Skeletal muscle tissue (tissue), 3 donors: ENCODE measurements at regions not wholly inside any gene's neighbourhood (a gene's known extent, or its start where the extent isn't known, plus 50 kb on each side); places are given as distances from the start of the nearest gene placed in this dataset.

ENCODE experiments used
- H3K27ac ChIP-seq: one replicate; pipeline ENCODE4 v1.7.0; 2013; ENCODE audit warnings: mild to moderate bottlenecking, low read depth, low read length, inconsistent platforms
- H3K27me3 ChIP-seq, 3 donors: one replicate each; pipeline ENCODE4 v1.7.0; 2013; ENCODE audit warnings: low read length in 3 of 3; ENCODE audit not compliant: control insufficient read depth in 3 of 3, insufficient read depth in 3 of 3
- H3K36me3 ChIP-seq, 3 donors: one replicate each; pipeline ENCODE4 v1.7.0; 2013; ENCODE audit warnings: low read length in 3 of 3; ENCODE audit not compliant: control insufficient read depth in 3 of 3, insufficient read depth in 3 of 3
- H3K4me1 ChIP-seq, 3 donors: one replicate each; pipeline ENCODE4 v1.7.0; 2013; ENCODE audit warnings: low read length in 3 of 3, mild to moderate bottlenecking in 3 of 3; ENCODE audit not compliant: control insufficient read depth in 3 of 3, insufficient read depth in 3 of 3
- H3K4me3 ChIP-seq, 3 donors: one replicate each; pipeline ENCODE4 v1.7.0; 2013; ENCODE audit warnings: low read length in 3 of 3
- H3K9ac ChIP-seq, 3 donors: one replicate each; pipeline ENCODE4 v1.7.0; 2013; ENCODE audit warnings: low read length in 3 of 3, mild to moderate bottlenecking in 3 of 3, moderate library complexity in 2 of 3, low read depth in 1 of 3
- H3K9me3 ChIP-seq, 3 donors: one replicate each; pipeline ENCODE4 v1.7.0; 2013; ENCODE audit warnings: low read length in 3 of 3; ENCODE audit not compliant: control insufficient read depth in 3 of 3
- donor health status: Osteomylitis.

GRCh38 chr1:198927129-198927528, 288.3 kb downstream of the PTPRC start:
- Histone ChIP-seq H3K27me3 (no peaks in the 10 kb centered on the region), H3K4me1 (no peaks in the 10 kb centered on the region), H3K4me3 (no peak overlapping the region)

DNA sequence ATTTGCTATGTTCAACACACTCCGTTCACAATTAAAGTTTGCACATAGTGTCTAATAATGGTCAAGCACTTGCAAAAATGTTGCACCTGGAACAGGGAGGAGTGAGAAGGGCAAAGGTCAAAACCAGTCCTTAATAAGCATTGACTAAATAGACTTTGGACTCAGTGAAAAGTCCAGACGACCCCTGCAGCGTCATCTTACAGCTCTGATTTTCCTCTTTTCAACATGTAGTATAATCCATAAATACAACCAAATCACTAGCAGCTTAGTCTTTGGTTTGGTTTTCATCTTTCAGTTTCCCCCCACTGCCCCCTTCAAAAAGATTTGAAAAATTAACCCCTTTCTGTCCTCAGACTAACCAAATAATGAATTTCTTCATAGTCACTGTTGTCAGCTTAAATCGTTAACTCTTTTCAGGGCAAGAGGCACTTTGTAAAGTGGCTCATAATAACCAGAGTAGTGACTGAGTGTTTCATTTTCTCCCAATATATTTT, 290.3 kb downstream of the PTPRC start:
- no peak overlapping the region for H3K27ac ChIP-seq
- H3K9ac ChIP-seq, result no peak overlapping the region
- no peaks in the 10 kb centered on the region for H3K4me1 ChIP-seq
- no peaks in the 10 kb centered on the region for H3K27me3 ChIP-seq
- H3K4me3 ChIP-seq, result no peak overlapping the region
- no peaks in the 10 kb centered on the region for H3K36me3 ChIP-seq
- no peaks in the 10 kb centered on the region for H3K9me3 ChIP-seq

More at GRCh38 chr1:198927129-198927528, 288.3 kb downstream of the PTPRC start:
- H3K9me3 ChIP-seq, result no peaks in the 10 kb centered on the region
- H3K36me3 ChIP-seq, result no peaks in the 10 kb centered on the region
- no peak overlapping the region for H3K9ac ChIP-seq
- no peak overlapping the region for H3K27ac ChIP-seq

GRCh38 chr1:198929961-198930599, 291.2 kb downstream of the PTPRC start:
- Histone ChIP-seq H3K4me1 (peaks cover 0 to 5% (median 3%) of the 10 kb centered on the region in 3 donors), H3K27me3 (no peaks in the 10 kb centered on the region), H3K9me3 (no peaks in the 10 kb centered on the region)

DNA sequence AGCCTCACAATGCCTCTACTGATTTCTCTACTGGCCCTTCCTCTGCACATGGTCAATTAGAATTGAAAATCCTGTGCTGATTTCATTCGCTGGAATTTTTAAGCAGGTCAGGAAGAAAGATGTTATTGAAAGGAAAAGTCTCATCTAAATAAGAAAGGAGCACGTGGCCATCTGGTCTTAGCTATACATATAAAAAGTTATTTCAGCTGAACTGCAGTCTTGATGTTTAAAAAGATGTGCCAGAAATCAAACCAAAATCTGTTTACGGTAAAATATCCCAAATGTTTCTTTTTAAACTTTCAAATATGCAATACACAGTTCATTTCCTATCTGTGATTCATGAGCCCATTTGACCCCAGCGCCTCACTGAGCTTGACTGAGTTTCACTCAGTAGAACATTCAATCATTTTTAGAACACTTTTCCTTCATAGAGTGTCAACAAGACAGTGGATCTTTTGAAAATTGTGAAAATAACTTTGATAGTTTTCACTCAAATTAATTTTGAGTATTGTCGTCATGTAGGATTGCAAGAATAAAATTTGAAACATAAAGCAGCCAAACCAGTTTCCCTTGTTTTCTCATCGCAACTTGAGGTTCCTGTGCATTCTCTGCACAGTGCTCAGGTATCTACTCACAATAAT, 293.6 kb downstream of the PTPRC start:
- Histone ChIP-seq H3K4me1 (peaks cover 2 to 12% (median 9%) of the 10 kb centered on the region in 3 donors), H3K9ac (no peak overlapping the region), H3K27ac (no peak overlapping the region), H3K36me3 (no peaks in the 10 kb centered on the region), H3K4me3 (no peak overlapping the region), H3K27me3 (no peaks in the 10 kb centered on the region), H3K9me3 (no peaks in the 10 kb centered on the region)

More at GRCh38 chr1:198929961-198930599, 291.2 kb downstream of the PTPRC start:
- Histone ChIP-seq H3K27ac (peak overlapping the region; percentile 25), H3K9ac (no peak overlapping the region), H3K36me3 (no peaks in the 10 kb centered on the region), H3K4me3 (peak overlapping the region in 1 of 3 donors; percentile 11)

DNA sequence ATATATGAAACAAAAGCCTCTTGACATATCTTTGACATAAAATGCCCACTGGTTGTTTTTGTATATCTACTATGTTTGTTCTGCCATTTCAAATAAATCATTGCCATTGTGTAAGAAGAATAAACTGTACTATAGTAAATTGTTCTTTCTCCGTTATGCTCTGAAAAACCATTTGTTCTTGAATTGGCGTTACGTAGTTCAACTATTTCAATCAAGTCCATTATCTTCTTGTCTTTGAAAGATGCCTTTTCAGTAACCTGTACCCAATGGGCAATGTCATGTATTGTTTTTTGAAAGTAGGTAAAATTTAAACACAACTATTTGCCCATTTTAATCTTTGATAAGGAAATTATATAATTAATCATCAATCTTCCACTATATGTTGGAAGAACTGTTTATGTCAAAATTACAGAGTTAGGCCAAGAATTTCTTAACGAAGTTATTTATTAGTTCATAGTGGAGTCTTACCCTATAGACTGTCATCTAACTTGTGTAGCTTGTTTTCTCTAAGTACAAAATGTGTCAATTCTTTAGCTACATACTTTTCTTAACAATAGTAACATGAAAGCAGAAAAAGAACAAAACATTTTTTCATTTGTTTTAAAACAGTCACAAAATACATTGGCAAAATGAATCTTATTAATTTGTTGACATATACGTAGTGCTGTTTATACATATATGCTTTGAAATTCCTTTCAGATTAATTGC, 294.8 kb downstream of the PTPRC start:
- Histone ChIP-seq H3K4me1 (peaks cover 2 to 12% (median 9%) of the 10 kb centered on the region in 3 donors), H3K4me3 (no peak overlapping the region), H3K27ac (no peak overlapping the region), H3K9ac (no peak overlapping the region), H3K36me3 (no peaks in the 10 kb centered on the region), H3K27me3 (no peaks in the 10 kb centered on the region), H3K9me3 (no peaks in the 10 kb centered on the region)

DNA sequence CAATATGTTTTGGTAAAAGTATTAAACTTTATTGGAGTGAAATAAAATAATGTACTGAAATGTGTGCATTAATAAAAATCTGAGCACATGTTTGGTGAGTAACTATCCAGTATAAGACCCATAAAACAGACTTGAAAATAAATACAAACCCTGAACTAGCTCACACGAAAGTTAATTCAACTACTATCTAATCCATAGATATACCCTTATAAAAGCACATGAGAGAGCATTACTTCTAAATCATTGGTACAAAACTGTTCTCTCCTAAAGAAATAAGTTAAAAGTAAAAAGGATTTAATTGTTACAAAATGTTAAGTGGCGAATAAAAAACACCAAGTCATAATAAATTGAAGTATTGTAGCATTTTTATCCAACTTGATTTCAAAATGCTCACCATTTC, 295.6 kb downstream of the PTPRC start:
- Histone ChIP-seq H3K4me1 (peaks cover 2 to 12% (median 9%) of the 10 kb centered on the region in 3 donors), H3K27me3 (no peaks in the 10 kb centered on the region), H3K9me3 (no peaks in the 10 kb centered on the region), H3K36me3 (no peaks in the 10 kb centered on the region), H3K9ac (no peak overlapping the region), H3K4me3 (peak overlapping the region in 1 of 3 donors; percentile 91), H3K27ac (no peak overlapping the region)

- H3K4me3 ChIP-seq, result peak overlapping the region; percentile 54 to 91 (median 68)
- H3K9me3 ChIP-seq, result no peaks in the 10 kb centered on the region
- no peaks in the 10 kb centered on the region for H3K27me3 ChIP-seq
- no peaks in the 10 kb centered on the region for H3K36me3 ChIP-seq
- no peak overlapping the region for H3K9ac ChIP-seq
- H3K4me1 ChIP-seq, result peaks cover 2 to 12% (median 9%) of the 10 kb centered on the region in 3 donors
- no peak overlapping the region for H3K27ac ChIP-seq
Observed at GRCh38 chr1:198934901-198935305, 296.1 kb downstream of the PTPRC start.

DNA sequence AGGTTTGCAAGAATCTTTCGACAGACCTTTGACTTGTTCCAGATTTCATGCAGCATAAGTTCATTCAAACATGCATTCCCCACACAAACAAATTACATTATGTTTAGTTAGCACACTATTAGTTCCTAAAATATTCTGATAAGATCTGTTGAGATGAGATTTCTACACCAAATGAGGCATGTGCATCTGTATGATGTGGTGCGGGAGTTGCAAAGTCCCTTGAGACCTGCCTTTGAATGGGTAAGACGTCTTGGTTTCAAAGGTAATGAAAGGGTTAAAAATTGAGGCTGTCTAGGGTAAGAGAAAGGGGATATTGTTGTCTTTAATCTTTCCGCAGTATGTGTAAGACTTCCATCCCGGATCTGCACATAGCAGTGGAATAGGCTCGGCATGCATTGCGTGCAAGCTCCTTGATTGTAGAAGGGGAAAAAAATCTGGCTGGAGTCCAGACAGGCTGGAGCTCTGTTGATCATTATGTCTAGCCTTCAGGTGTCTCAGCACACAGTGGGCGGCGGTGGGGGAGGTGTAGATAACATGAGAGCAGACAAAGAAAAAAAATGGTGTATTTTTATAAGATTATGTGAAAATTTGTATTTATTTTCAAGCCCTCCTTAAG, 296.6 kb downstream of the PTPRC start:
- peaks cover 2 to 12% (median 9%) of the 10 kb centered on the region in 3 donors for H3K4me1 ChIP-seq
- H3K36me3 ChIP-seq, result no peaks in the 10 kb centered on the region
- peak overlapping the region in 2 of 3 donors; percentile 8 to 41 for H3K9ac ChIP-seq
- H3K27ac ChIP-seq, result no peak overlapping the region
- peak overlapping the region; percentile 54 to 91 (median 68) for H3K4me3 ChIP-seq
- no peaks in the 10 kb centered on the region for H3K9me3 ChIP-seq
- no peaks in the 10 kb centered on the region for H3K27me3 ChIP-seq

GRCh38 chr1:198936371-198937083, 297.7 kb downstream of the PTPRC start:
- Histone ChIP-seq H3K27ac (peak overlapping the region; percentile 61), H3K4me1 (peaks cover 2 to 12% (median 9%) of the 10 kb centered on the region in 3 donors), H3K36me3 (no peaks in the 10 kb centered on the region)

More at GRCh38 chr1:198936371-198937083, 297.7 kb downstream of the PTPRC start:
- H3K4me3 ChIP-seq, result peak overlapping the region; percentile 65 to 91 (median 75)
- no peaks in the 10 kb centered on the region for H3K27me3 ChIP-seq
- H3K9me3 ChIP-seq, result no peaks in the 10 kb centered on the region
- peak overlapping the region; percentile 58 to 81 (median 73) for H3K9ac ChIP-seq
